IMR-90 (cell line): ENCODE measurements at regions not wholly inside any gene's neighbourhood (a gene's known extent, or its start where the extent isn't known, plus 50 kb on each side); places are given as distances from the start of the nearest gene placed in this dataset.
"Not testable (repeated sequence)": the region's sequence is repeated elsewhere in the genome, so short reads cannot be mapped to it uniquely, and the experiment has no call there.

ENCODE experiments used
- BHLHE40 ChIP-seq: fragments of 150-350 bp; IDR thresholded peaks from 2 replicates; pipeline ENCODE4 v1.6.1; 2016; ENCODE audit warnings: mild to moderate bottlenecking, low read depth, low read length
- CHD1 ChIP-seq: IDR thresholded peaks from 2 replicates; pipeline ENCODE4 v1.6.1; 2012; ENCODE audit warnings: low read depth, low read length, improper control_type of control experiment
- CTCF ChIP-seq: conservative IDR thresholded peaks from 2 replicates; pipeline ENCODE4 v1.5.1; 2012; ENCODE audit warnings: mild to moderate bottlenecking, low read depth, low read length, improper control_type of control experiment
- ELK1 ChIP-seq: fragments of 150-350 bp; IDR thresholded peaks from 2 replicates; pipeline ENCODE4 v1.6.1; 2016; ENCODE audit warnings: low read depth, mild to moderate bottlenecking, low read length, moderate library complexity, borderline replicate concordance
- MAFK ChIP-seq: IDR thresholded peaks from 2 replicates; pipeline ENCODE4 v1.6.1; 2012; ENCODE audit warnings: low read depth, low read length, improper control_type of control experiment
- MAZ ChIP-seq: IDR thresholded peaks from 2 replicates; pipeline ENCODE4 v1.6.1; 2012; ENCODE audit warnings: low read depth, mild to moderate bottlenecking, low read length, improper control_type of control experiment, moderate library complexity, borderline replicate concordance
- POLR2A ChIP-seq: IDR thresholded peaks from 2 replicates; pipeline ENCODE4 v1.6.1; 2012; ENCODE audit warnings: mild to moderate bottlenecking, low read depth, low read length
- RAD21 ChIP-seq: IDR thresholded peaks from 2 replicates; pipeline ENCODE4 v1.6.1; 2012; ENCODE audit warnings: low read length, improper control_type of control experiment
- RCOR1 ChIP-seq: IDR thresholded peaks from 2 replicates; pipeline ENCODE4 v1.6.1; 2012; ENCODE audit warnings: mild to moderate bottlenecking, low read length, improper control_type of control experiment; ENCODE audit not compliant: insufficient replicate concordance
- SMC3 ChIP-seq: fragments of 150-350 bp; IDR thresholded peaks from 2 replicates; pipeline ENCODE4 v1.6.1; 2016; ENCODE audit warnings: low read depth, mild to moderate bottlenecking, antibody characterized with exemption, low read length, moderate library complexity

GRCh38 chr6:115861658-115862057 is 199.0 kb downstream of the FRK start:
- not testable (repeated sequence) for TF ChIP-seq POLR2A, CTCF, CHD1, MAFK, SMC3, ELK1, RCOR1, MAZ, BHLHE40, RAD21
